SK-N-SH (cell line): ENCODE measurements at regions not wholly inside any gene's neighbourhood (a gene's known extent, or its start where the extent isn't known, plus 50 kb on each side); places are given as distances from the start of the nearest gene placed in this dataset.

ENCODE experiments used
- CTCF ChIA-PET: fragments of 300-600, 350-600 bp; formaldehyde crosslinking; extraction: SDS; loops from one replicate; lab custom pipeline; 2021; lab: Yijun Ruan, JAX
- POLR2A ChIA-PET: fragments of 350-600 bp; sonication (Branson Sonifier 250); formaldehyde crosslinking; extraction: SDS; loops from one replicate; lab custom pipeline; 2020; ENCODE audit warnings: antibody characterized with exemption, inconsistent platforms; lab: Yijun Ruan, JAX
- DNase-seq: peaks from one replicate; pipeline ENCODE4 v3.0.0; 2012
- H2AFZ ChIP-seq: fragments of 200-600 bp; sonication (generic); 2 replicates; pipeline ENCODE4 v1.8.1; 2016; ENCODE audit warnings: antibody characterized with exemption, mild to moderate bottlenecking, low read depth
- H3F3A ChIP-seq: fragments of 200-600 bp; sonication (generic); replicated peaks from 2 replicates; pipeline ENCODE3; 2016; ENCODE audit warnings: antibody characterized with exemption, mild to moderate bottlenecking; ENCODE audit not compliant: insufficient read depth
- H3K27ac ChIP-seq, 2 experiments: fragments of 200-500 bp in 1 of 2; fragments of 200-600 bp in 1 of 2; sonication (Bioruptor generic) in 1 of 2; sonication (generic), shearing (Covaris generic) in 1 of 2; 2 replicates each; pipeline versions ENCODE4 v1.5.1 to v1.6.1; 2014 to 2016; ENCODE audit warnings: low read depth in 2 of 2, inconsistent platforms in 1 of 2, low read length in 1 of 2, mild to moderate bottlenecking in 1 of 2, mixed read lengths in 1 of 2
- H3K27me3 ChIP-seq: fragments of 200-600 bp; sonication (generic), shearing (Covaris generic); 2 replicates; pipeline ENCODE4 v1.6.1; 2016; ENCODE audit warnings: mixed run types; ENCODE audit not compliant: insufficient read depth
- H3K36me3 ChIP-seq, 2 experiments: fragments of 200-500 bp in 1 of 2; fragments of 200-600 bp in 1 of 2; sonication (Bioruptor generic) in 1 of 2; sonication (generic) in 1 of 2; replicated peaks in 1 of 2; 2 replicates each; pipeline versions ENCODE3 to v1.5.1; 2014 to 2016; ENCODE audit warnings: low read length in 1 of 2, mild to moderate bottlenecking in 1 of 2; ENCODE audit not compliant: insufficient read depth in 2 of 2, control insufficient read depth in 1 of 2
- H3K4me1 ChIP-seq, 2 experiments: fragments of 200-500 bp in 1 of 2; fragments of 200-600 bp in 1 of 2; sonication (Bioruptor generic) in 1 of 2; sonication (generic), shearing (Covaris generic) in 1 of 2; 2 replicates each; pipeline versions ENCODE4 v1.5.1 to v1.6.1; 2014 to 2016; ENCODE audit warnings: low read depth in 1 of 2, low read length in 1 of 2, mixed run types in 1 of 2; ENCODE audit not compliant: insufficient read depth in 2 of 2, control insufficient read depth in 1 of 2
- H3K4me2 ChIP-seq: fragments of 200-600 bp; sonication (generic), shearing (Covaris generic); 2 replicates; pipeline ENCODE4 v1.6.1; 2017; ENCODE audit warnings: mixed run types
- H3K4me3 ChIP-seq, 2 experiments: fragments of 200-500 bp in 1 of 2; fragments of 200-600 bp in 1 of 2; sonication (Bioruptor generic) in 1 of 2; sonication (generic), shearing (Covaris generic) in 1 of 2; 2 replicates each; pipeline versions ENCODE4 v1.5.1 to v1.8.1; 2014 to 2016; ENCODE audit warnings: low read depth in 2 of 2, inconsistent platforms in 1 of 2, low read length in 1 of 2, mild to moderate bottlenecking in 1 of 2, mixed read lengths in 1 of 2, moderate library complexity in 1 of 2
- H3K79me2 ChIP-seq: fragments of 200-600 bp; sonication (generic); 2 replicates; pipeline ENCODE4 v1.8.1; 2017; ENCODE audit warnings: mild to moderate bottlenecking; ENCODE audit not compliant: insufficient read depth
- H3K9ac ChIP-seq: fragments of 200-600 bp; sonication (generic); 2 replicates; pipeline ENCODE4 v1.6.1; 2017; ENCODE audit warnings: mixed run types
- H3K9me2 ChIP-seq: fragments of 200-600 bp; sonication (generic); 2 replicates; pipeline ENCODE4 v1.6.1; 2017; ENCODE audit warnings: mixed run types
- H3K9me3 ChIP-seq: fragments of 200-600 bp; sonication (generic); 2 replicates; pipeline ENCODE4 v1.6.1; 2017; ENCODE audit warnings: mixed run types, mild to moderate bottlenecking, moderate library complexity
- H4K20me1 ChIP-seq: fragments of 200-600 bp; sonication (generic); 2 replicates; pipeline ENCODE4 v1.6.1; 2017; ENCODE audit warnings: mild to moderate bottlenecking, mixed run types; ENCODE audit not compliant: insufficient read depth
- FOXM1 ChIP-seq: IDR thresholded peaks from 2 replicates; pipeline ENCODE4 v1.4.0; 2012; ENCODE audit warnings: low read depth, mild to moderate bottlenecking
- MAX ChIP-seq: IDR thresholded peaks from 2 replicates; pipeline ENCODE4 v1.4.0; 2012; ENCODE audit warnings: low read depth
- MEF2A ChIP-seq: IDR thresholded peaks from 2 replicates; pipeline ENCODE4 v1.4.0; 2012; ENCODE audit warnings: low read depth, borderline replicate concordance
- NFIC ChIP-seq: IDR thresholded peaks from 2 replicates; pipeline ENCODE4 v1.4.0; 2012; ENCODE audit warnings: borderline replicate concordance
- NRF1 ChIP-seq: IDR thresholded peaks from 2 replicates; pipeline ENCODE4 v1.6.1; 2012; ENCODE audit warnings: low read depth, mild to moderate bottlenecking, low read length
- PBX3 ChIP-seq: IDR thresholded peaks from 2 replicates; pipeline ENCODE4; 2012
- RFX5 ChIP-seq: IDR thresholded peaks from 2 replicates; pipeline ENCODE4 v1.6.1; 2012; ENCODE audit warnings: mild to moderate bottlenecking, improper control_type of control experiment, low read length
- SMC3 ChIP-seq: IDR thresholded peaks from 2 replicates; pipeline ENCODE4 v1.6.1; 2012; ENCODE audit warnings: low read depth, low read length, improper control_type of control experiment
- TCF12 ChIP-seq: IDR thresholded peaks from 2 replicates; pipeline ENCODE4 v1.4.0; 2012
- TEAD4 ChIP-seq: IDR thresholded peaks from 2 replicates; pipeline ENCODE4 v1.4.0; 2012; ENCODE audit warnings: mild to moderate bottlenecking, borderline replicate concordance; ENCODE audit not compliant: insufficient read depth
- USF2 ChIP-seq: fragments of 150-350 bp; IDR thresholded peaks from 2 replicates; pipeline ENCODE4 v1.6.1; 2017; ENCODE audit warnings: antibody characterized with exemption, low read length, low read depth, borderline replicate concordance
- YY1 ChIP-seq: IDR thresholded peaks from 2 replicates; pipeline ENCODE4 v1.4.0; 2012; ENCODE audit warnings: low read depth, mild to moderate bottlenecking
- WGBS: methylation state at CpG from one replicate; pipeline ENCODE4 v1.1.6; 2017; ENCODE audit warnings: low lambda C conversion rate; 5-methylcytosine and 5-hydroxymethylcytosine counted together

- no peaks in the 10 kb centered on the region for H3K79me2 ChIP-seq
- no peak overlapping the region for H2AFZ ChIP-seq
- POLR2A ChIA-PET = no interaction called here
- H3K36me3 ChIP-seq = no peaks in the 10 kb centered on the region
- 90% methylated on average over 3 of the region's 3 CpGs for WGBS
- no peak overlapping the region for H3K4me2 ChIP-seq
- H3K4me3 ChIP-seq = no peak overlapping the region
- no peak for TF ChIP-seq PBX3
- no peak for TF ChIP-seq YY1
- no peak for TF ChIP-seq SMC3
- no peak for TF ChIP-seq MEF2A
- TF ChIP-seq USF2 = no peak
- TF ChIP-seq TCF12 = no peak
- H3F3A ChIP-seq = no peaks in the 10 kb centered on the region
- H3K4me1 ChIP-seq = no peaks in the 10 kb centered on the region
- no peak overlapping the region for H3K9ac ChIP-seq
- CTCF ChIA-PET = interaction anchor here (1.2 to 1.4 kb wide), 2 partner anchors 29 to 561 kb away, joined by 3 to 4 read pairs; no protein-coding TSS in a partner anchor
- no peaks in the 10 kb centered on the region for H3K9me3 ChIP-seq
- H3K27me3 ChIP-seq = no peaks in the 10 kb centered on the region
- DNase-seq = no peak
- no peak overlapping the region for H3K27ac ChIP-seq
- H4K20me1 ChIP-seq = no peaks in the 10 kb centered on the region
- no peaks in the 10 kb centered on the region for H3K9me2 ChIP-seq
These were observed 99.8 kb upstream of the PMFBP1 start for GRCh38 chr16:72271699-72272240.

- Histone ChIP-seq H3K9me3 (no peaks in the 10 kb centered on the region), H3K4me3 (no peak overlapping the region), H3K9me2 (no peaks in the 10 kb centered on the region), H3F3A (no peaks in the 10 kb centered on the region), H2AFZ (no peak overlapping the region), H4K20me1 (no peaks in the 10 kb centered on the region), H3K36me3 (no peaks in the 10 kb centered on the region), H3K9ac (no peak overlapping the region), H3K27me3 (no peaks in the 10 kb centered on the region), H3K4me1 (no peaks in the 10 kb centered on the region), H3K4me2 (no peak overlapping the region), H3K27ac (no peak overlapping the region), H3K79me2 (no peaks in the 10 kb centered on the region)
- CTCF ChIA-PET = interaction anchor here (1.4 kb wide), 1 partner anchor 75 kb away, joined by 4 read pairs; no protein-coding TSS in a partner anchor
- WGBS = 88% methylated on average over 1 of the region's 1 CpG
- POLR2A ChIA-PET = no interaction called here
- no peak for DNase-seq
- no peak for TF ChIP-seq FOXM1
- no peak for TF ChIP-seq RFX5
- no peak for TF ChIP-seq MAX
- no peak for TF ChIP-seq SMC3
- no peak for TF ChIP-seq NRF1
- TF ChIP-seq TEAD4 = no peak
- TF ChIP-seq NFIC = no peak
These were observed 98.6 kb upstream of the PMFBP1 start for GRCh38 chr16:72270531-72270930.
